SK-N-MC (cell line): ENCODE measurements at regions not wholly inside any gene's neighbourhood (a gene's known extent, or its start where the extent isn't known, plus 50 kb on each side); places are given as distances from the start of the nearest gene placed in this dataset.

ENCODE experiments used
- EZH2 ChIP-seq: fragments of 200-600 bp; sonication (generic); IDR thresholded peaks from one replicate; pipeline ENCODE4 v1.6.1; 2017; ENCODE audit warnings: antibody characterized with exemption
- POLR2AphosphoS5 ChIP-seq: IDR thresholded peaks from 2 replicates; pipeline ENCODE4 v1.6.1; 2012; ENCODE audit warnings: mild to moderate bottlenecking, low read depth, low read length, borderline replicate concordance

DNA sequence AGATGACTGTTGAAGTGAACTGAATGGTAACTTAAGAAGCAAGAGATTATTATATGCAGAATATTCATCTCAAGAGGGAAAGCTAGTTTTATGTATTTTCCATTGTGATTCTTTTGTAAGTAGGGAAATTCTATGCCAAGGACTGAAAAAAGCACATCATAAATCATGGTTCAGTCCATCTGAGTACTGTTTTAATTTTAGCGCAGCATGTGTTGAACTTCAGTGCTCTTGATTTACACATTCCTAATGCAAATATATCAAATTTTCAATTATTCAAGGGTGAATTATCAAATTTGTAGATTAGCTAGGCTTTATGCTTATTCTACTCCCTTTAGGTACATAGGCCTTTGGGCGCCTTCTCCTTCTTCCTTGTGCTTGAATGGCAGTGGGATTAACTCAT, 50.3 kb upstream of the TCF12 start:
- TF ChIP-seq EZH2 (no peak), POLR2AphosphoS5 (no peak)
